Endothelial cell of umbilical vein (primary cell): ENCODE measurements at regions not wholly inside any gene's neighbourhood (a gene's known extent, or its start where the extent isn't known, plus 50 kb on each side); places are given as distances from the start of the nearest gene placed in this dataset.

Source experiments
- BruUV-seq: library from RNA; stranded (reverse); fragments of 400-500 nt; replicated peaks from 2 replicates; lab custom pipeline; 2021; lab: Mats Ljungman, UMichigan
- CTCF ChIA-PET: fragments of 300-600, 350-600 bp; sonication (Branson Sonifier 250); formaldehyde crosslinking; loops from one replicate; lab custom pipeline; 2021; ENCODE audit warnings: antibody characterized with exemption, inconsistent platforms; lab: Charles Lee
- POLR2A ChIA-PET: fragments of 300-600, 350-600 bp; sonication (Branson Sonifier 250); formaldehyde crosslinking; loops from one replicate; lab custom pipeline; 2021; ENCODE audit warnings: antibody characterized with exemption, inconsistent platforms; lab: Charles Lee
- DNase-seq: peaks from one replicate; pipeline ENCODE4 v3.0.0-alpha.2; 2011; ENCODE audit warnings: low read depth, low spot score
- FAIRE-seq: peaks from 2 replicates; lab custom pipeline; 2011; peaks lifted over from hg19 to GRCh38; lab: Jason Lieb, UNC
- H2AFZ ChIP-seq: 2 replicates; pipeline ENCODE4 v1.6.0; 2012; ENCODE audit warnings: low read depth, low read length, control low read depth, inconsistent platforms
- H3K27ac ChIP-seq: 2 replicates; pipeline ENCODE4 v1.5.1; 2011; ENCODE audit warnings: low read depth, mild to moderate bottlenecking, control low read depth, low read length, moderate library complexity; ENCODE audit not compliant: insufficient read depth
- H3K27me3 ChIP-seq, 2 experiments: 2 replicates each; pipeline versions ENCODE4 v1.6.0 to v1.6.1; 2011; ENCODE audit warnings: low read length in 2 of 2, mixed read lengths in 1 of 2; ENCODE audit not compliant: control insufficient read depth in 2 of 2, insufficient read depth in 2 of 2
- H3K36me3 ChIP-seq, 2 experiments: 2 replicates in 1 of 2; 3 replicates in 1 of 2; pipeline ENCODE4 v1.5.1; 2011; ENCODE audit warnings: low read length in 2 of 2, mild to moderate bottlenecking in 1 of 2, moderate library complexity in 1 of 2; ENCODE audit not compliant: control insufficient read depth in 2 of 2, insufficient read depth in 2 of 2; ENCODE audit errors: extremely low read depth in 1 of 2
- H3K4me1 ChIP-seq: 3 replicates; pipeline ENCODE4 v1.5.1; 2011; ENCODE audit warnings: mild to moderate bottlenecking, low read length; ENCODE audit not compliant: control insufficient read depth, insufficient read depth; ENCODE audit errors: extremely low read depth
- H3K4me2 ChIP-seq: 2 replicates; pipeline ENCODE4 v1.6.1; 2011; ENCODE audit warnings: low read length, control low read depth, mixed read lengths; ENCODE audit not compliant: insufficient read depth
- H3K4me3 ChIP-seq, 3 experiments: fragments of 200-600 bp in 1 of 3; sonication (generic), shearing (Covaris generic) in 1 of 3; replicated peaks in 1 of 3; 2 replicates each; pipeline ENCODE4 v1.5.1; 2011 to 2016; ENCODE audit warnings: control low read depth in 3 of 3, low read length in 3 of 3, mild to moderate bottlenecking in 2 of 3, inconsistent platforms in 1 of 3, low read depth in 1 of 3, moderate library complexity in 1 of 3; ENCODE audit not compliant: insufficient read depth in 1 of 3
- H3K79me2 ChIP-seq: 2 replicates; pipeline ENCODE4 v1.6.0; 2012; ENCODE audit warnings: low read length, inconsistent platforms; ENCODE audit not compliant: control insufficient read depth, insufficient read depth
- H3K9ac ChIP-seq: replicated peaks from 2 replicates; pipeline ENCODE3; 2011; ENCODE audit warnings: low read length, control low read depth; ENCODE audit not compliant: insufficient read depth; ENCODE audit errors: extremely low read depth
- H3K9me1 ChIP-seq: replicated peaks from 3 replicates; pipeline ENCODE4 v1.6.0; 2011; ENCODE audit warnings: mild to moderate bottlenecking, low read length; ENCODE audit not compliant: control insufficient read depth, insufficient read depth; ENCODE audit errors: extremely low read depth
- H3K9me3 ChIP-seq: replicated peaks from 2 replicates; pipeline ENCODE4 v1.5.1; 2012; ENCODE audit warnings: low read length, inconsistent platforms; ENCODE audit not compliant: control insufficient read depth, insufficient read depth
- H4K20me1 ChIP-seq: replicated peaks from 2 replicates; pipeline ENCODE3; 2011; ENCODE audit warnings: mild to moderate bottlenecking, low read length; ENCODE audit not compliant: control insufficient read depth, insufficient read depth; ENCODE audit errors: extremely low read depth
- CTCF ChIP-seq, 2 donors: IDR thresholded peaks; 1 replicate in 1 of 2; 2 replicates in 1 of 2; pipeline ENCODE4 v1.5.1; 2011; ENCODE audit warnings: low read length in 2 of 2, mild to moderate bottlenecking in 2 of 2, moderate library complexity in 2 of 2, control low read depth in 1 of 2, inconsistent platforms in 1 of 2, low read depth in 1 of 2; ENCODE audit not compliant: insufficient read depth in 1 of 2; ENCODE audit errors: extremely low read depth in 1 of 2
- EZH2 ChIP-seq: IDR thresholded peaks from 2 replicates; pipeline ENCODE4 v1.6.1; 2012; ENCODE audit warnings: borderline replicate concordance, low read depth, mild to moderate bottlenecking, moderate library complexity, low read length, inconsistent platforms; ENCODE audit not compliant: severe bottlenecking
- FOS ChIP-seq: IDR thresholded peaks from 2 replicates; pipeline ENCODE4 v1.6.1; 2011; ENCODE audit warnings: mild to moderate bottlenecking, low read length, moderate library complexity, borderline replicate concordance; ENCODE audit not compliant: insufficient read depth
- GATA2 ChIP-seq: IDR thresholded peaks from 2 replicates; pipeline ENCODE4 v1.7.0; 2011; ENCODE audit warnings: low read depth, mild to moderate bottlenecking, moderate library complexity, mixed read lengths, low read length; ENCODE audit not compliant: insufficient read length, insufficient read depth
- JUN ChIP-seq: IDR thresholded peaks from 2 replicates; pipeline ENCODE4 v1.6.1; 2011; ENCODE audit warnings: borderline replicate concordance, low read depth; ENCODE audit not compliant: insufficient read length, insufficient read depth
- MAX ChIP-seq: IDR thresholded peaks from 2 replicates; pipeline ENCODE4 v1.6.1; 2011; ENCODE audit not compliant: insufficient read depth, insufficient read length
- MYC ChIP-seq: IDR thresholded peaks from one replicate; pipeline ENCODE4 v1.6.1; 2011; ENCODE audit warnings: mild to moderate bottlenecking, low read depth, low read length
- POLR2A ChIP-seq: IDR thresholded peaks from 2 replicates; pipeline ENCODE4 v1.6.1; 2012; ENCODE audit warnings: low read depth, mild to moderate bottlenecking, control low read depth, low read length
- POLR2AphosphoS5 ChIP-seq: IDR thresholded peaks from 2 replicates; pipeline ENCODE4 v1.6.1; 2012; ENCODE audit warnings: low read depth, mild to moderate bottlenecking, control low read depth, low read length, moderate library complexity; ENCODE audit not compliant: insufficient read depth
- dilution Hi-C: fragments of 300-500 bp; cut with MboI; formaldehyde crosslinking; loops from one replicate; pipeline ENCODE4 v1.15.0; 2019; ENCODE audit warnings: low sequenced_read_pairs; ENCODE audit not compliant: extremely low pct_ligation_motif_present
- intact Hi-C: fragments of 100-400 bp; cut with micrococcal nuclease; formaldehyde crosslinking; loops from one replicate; pipeline ENCODE4 v1.10.0; 2022

- Histone ChIP-seq H3K27me3 (no peaks in the 10 kb centered on the region), H4K20me1 (no peaks in the 10 kb centered on the region), H3K4me1 (no peaks in the 10 kb centered on the region), H3K79me2 (no peaks in the 10 kb centered on the region), H3K9me1 (no peaks in the 10 kb centered on the region), H2AFZ (no peak overlapping the region), H3K9ac (no peak overlapping the region), H3K4me2 (no peak overlapping the region), H3K27ac (no peak overlapping the region), H3K36me3 (no peaks in the 10 kb centered on the region), H3K9me3 (peaks cover 3% of the 10 kb centered on the region), H3K4me3 (no peak overlapping the region)
- no peak for DNase-seq
- dilution Hi-C loops (no loop called here), intact Hi-C loops (no loop called here)
- FAIRE-seq = no peak
- ChIA-PET POLR2A (no interaction called here), CTCF (no interaction called here)
- TF ChIP-seq POLR2A (no peak), GATA2 (no peak), FOS (no peak), EZH2 (no peak), CTCF (IDR thresholded peaks at IDR 0.05; ENCODE audit: extremely low read depth in 1 of 2, insufficient read depth in 1 of 2, low read depth in 1 of 2, low read length in 2 of 2) (no peak), MAX (no peak), POLR2AphosphoS5 (no peak), MYC (no peak), JUN (no peak)
- no TSS peak for BruUV-seq
These were observed 90.1 kb downstream of the MYCN start for GRCh38 chr2:16030206-16031057.
